Astrocyte of the hippocampus (primary cell): ENCODE measurements at regions not wholly inside any gene's neighbourhood (a gene's known extent, or its start where the extent isn't known, plus 50 kb on each side); places are given as distances from the start of the nearest gene placed in this dataset.
"Not testable (repeated sequence)": the region's sequence is repeated elsewhere in the genome, so short reads cannot be mapped to it uniquely, and the experiment has no call there.

Source experiments
- DNase-seq: peaks from one replicate; pipeline ENCODE4 v3.0.0; 2011; ENCODE audit warnings: low read depth, low spot score

- no peak for DNase-seq
Measured at GRCh38 chr4:117135634-117136354, 50.4 kb upstream of the TRAM1L1 start.

- DNase-seq: peak; percentile 69
Measured at GRCh38 chr4:117137145-117137544, 51.8 kb upstream of the TRAM1L1 start.

- DNase-seq: not testable (repeated sequence)
Measured at GRCh38 chr4:117138732-117139131, 53.4 kb upstream of the TRAM1L1 start.

- DNase-seq: no peak
Measured at GRCh38 chr4:117154251-117154650, 68.9 kb upstream of the TRAM1L1 start.

DNA sequence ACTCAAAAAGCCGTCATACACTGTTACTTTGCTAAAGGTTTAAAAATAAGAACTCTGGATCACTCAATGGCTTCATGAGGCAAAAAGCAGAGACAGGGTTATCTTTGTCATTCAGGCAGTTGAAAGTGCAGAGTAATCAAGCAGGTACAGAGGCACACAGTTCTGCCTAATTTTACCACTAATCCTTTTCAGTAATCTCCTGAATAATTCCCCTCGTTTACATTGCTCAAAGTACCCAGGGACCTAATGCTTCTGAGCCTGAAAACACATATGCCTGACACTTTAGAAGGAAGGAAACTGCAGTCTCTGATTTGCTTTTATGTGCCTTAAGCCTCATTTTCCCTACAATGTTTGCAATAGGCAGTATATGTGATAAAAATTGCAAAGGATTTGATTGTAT is 71.4 kb upstream of the TRAM1L1 start:
- DNase-seq: no peak

GRCh38 chr4:117157360-117157759 is 72.0 kb upstream of the TRAM1L1 start:
- no peak for DNase-seq

DNA sequence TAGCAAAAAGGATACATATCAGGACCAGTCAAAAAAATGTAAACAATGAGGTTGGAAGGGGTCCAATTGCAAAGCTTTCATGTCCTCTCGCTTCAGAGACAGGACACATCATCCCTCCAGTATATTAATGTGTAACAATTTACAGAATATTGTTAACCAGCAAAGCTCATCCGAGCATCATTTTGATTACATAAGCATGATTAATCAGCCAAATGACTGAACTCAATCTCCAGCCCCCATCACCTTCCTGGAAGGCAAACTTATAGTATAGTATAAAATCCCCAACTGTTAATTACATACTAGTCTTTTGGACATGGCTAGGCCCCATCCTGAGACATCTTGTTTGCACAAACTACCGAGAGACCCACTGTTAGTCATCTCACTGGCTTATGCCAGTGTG is 77.6 kb upstream of the TRAM1L1 start:
- DNase-seq: no peak

DNA sequence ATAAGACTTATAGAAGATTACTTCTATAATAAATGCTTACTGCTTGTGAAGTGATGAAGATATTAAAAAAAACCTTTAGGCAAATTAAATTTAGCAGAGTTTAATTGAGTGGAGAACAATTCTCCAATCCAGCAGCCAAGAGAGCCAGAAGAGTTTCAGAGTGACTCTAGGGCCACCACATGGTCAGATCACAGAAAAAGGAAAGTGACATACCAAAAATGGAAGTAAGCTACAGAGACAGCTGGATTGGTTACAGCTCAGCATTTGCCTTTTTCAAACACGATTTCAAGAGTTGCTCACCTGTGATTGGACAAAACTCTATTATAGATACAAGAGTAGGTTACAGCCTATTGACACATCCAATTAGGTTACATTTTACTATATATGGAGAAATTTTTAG is 79.0 kb upstream of the TRAM1L1 start:
- DNase-seq: no peak

GRCh38 chr4:117175369-117175768 is 90.0 kb upstream of the TRAM1L1 start:
- DNase-seq: not testable (repeated sequence)

DNA sequence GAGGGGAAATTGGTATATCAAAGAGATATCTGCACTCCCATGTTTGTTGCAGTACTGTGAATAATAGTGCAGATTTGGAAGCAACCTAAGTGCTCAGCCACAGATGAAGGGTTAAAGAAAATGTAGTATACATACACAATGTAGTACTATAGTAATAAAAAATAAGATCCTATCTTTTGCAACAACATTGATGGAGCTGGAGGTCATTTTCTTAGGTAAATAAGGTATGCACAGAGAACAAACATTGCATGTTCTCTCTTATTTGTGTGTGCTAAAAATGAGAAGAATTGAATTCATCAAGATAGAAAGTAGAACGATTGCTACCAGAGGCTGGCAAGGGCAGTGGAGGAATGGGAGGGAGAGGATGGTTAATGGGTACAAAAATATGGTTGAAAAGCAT is 117.9 kb upstream of the TRAM1L1 start:
- no peak for DNase-seq

DNA sequence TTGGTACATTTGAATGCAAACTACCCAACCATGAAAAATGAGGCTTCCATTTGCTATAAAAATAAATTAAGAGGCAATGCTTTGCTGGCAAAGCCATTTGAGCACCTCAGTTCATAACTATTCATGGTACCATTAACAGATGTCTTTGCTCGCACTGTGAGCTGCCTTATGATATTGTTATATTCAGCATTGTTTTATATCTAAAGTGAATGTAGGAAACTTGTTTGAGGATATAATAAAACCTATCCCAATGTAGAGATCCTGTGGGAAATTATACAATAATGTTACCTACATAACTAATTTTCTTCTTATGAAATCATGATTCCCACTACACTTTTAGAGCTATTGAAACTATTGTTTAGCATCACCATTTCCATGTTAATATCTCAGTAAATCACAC is 125.2 kb upstream of the TRAM1L1 start:
- DNase-seq: no peak

- DNase-seq: no peak
Measured at GRCh38 chr4:117224256-117224655, 138.9 kb upstream of the TRAM1L1 start.

- DNase-seq: no peak
Measured at GRCh38 chr4:117225471-117225870, 140.1 kb upstream of the TRAM1L1 start.

DNA sequence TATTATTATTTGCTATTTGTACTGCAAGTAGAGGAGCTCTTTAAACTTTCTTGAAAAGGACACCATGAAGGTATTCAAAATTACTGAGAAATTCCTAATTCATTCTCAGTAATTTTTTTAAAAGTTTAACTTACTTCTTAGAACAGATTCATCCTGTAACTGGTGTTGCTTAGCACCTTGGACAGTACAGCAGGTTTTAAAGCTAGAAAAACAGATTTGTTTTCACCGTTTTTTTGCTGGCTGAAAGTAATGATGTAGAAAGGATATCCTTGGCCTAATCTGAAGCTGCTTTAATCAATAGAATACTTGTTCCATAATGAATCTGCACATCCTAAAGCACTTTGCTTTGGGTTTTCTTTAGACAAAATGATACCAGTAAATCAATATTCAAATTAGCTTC is 142.5 kb upstream of the TRAM1L1 start:
- DNase-seq: no peak

GRCh38 chr4:117239434-117239833 is 154.1 kb upstream of the TRAM1L1 start:
- no peak for DNase-seq

DNA sequence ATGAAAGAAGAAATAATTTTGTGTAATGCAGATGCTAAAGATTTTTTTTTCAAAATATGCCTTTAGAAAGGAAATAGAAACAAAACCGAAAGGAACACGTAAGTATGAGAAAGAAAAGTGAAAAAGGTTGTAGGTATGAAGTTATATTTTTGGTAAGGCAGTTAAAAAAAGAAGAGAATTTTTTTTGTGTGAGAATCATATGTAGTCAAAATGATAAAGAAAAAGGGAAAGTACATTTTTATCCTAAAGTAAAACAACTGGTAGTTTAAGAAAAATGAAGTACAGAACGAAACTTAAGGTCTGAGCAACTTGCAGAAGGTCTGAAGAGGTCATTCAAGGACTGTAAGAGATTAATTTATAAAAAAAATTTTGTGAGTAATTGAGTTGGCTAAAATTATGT is 164.0 kb upstream of the TRAM1L1 start:
- DNase-seq: no peak

DNA sequence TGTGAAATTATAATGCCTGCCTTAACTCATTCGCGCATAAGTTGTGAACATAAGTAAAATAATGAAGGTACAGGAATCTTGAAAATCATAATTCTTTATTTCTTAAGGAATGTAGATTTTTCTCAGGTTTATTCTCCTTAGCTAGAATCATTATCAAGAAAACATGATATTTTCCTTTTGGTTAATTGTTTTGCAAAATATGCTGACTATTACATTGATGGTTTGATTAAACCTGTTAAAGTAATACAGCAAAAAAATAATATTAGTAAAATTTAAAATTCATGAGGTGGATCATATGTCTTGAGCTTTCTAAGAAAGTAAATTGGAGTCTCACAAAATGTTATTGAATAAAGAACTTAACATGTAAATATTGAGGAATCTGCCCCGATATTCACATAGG is 178.7 kb upstream of the TRAM1L1 start:
- DNase-seq: no peak

GRCh38 chr4:117267317-117267716 is 181.9 kb upstream of the TRAM1L1 start:
- no peak for DNase-seq

- no peak for DNase-seq
Measured at GRCh38 chr4:117284736-117285135, 199.4 kb upstream of the TRAM1L1 start.

DNA sequence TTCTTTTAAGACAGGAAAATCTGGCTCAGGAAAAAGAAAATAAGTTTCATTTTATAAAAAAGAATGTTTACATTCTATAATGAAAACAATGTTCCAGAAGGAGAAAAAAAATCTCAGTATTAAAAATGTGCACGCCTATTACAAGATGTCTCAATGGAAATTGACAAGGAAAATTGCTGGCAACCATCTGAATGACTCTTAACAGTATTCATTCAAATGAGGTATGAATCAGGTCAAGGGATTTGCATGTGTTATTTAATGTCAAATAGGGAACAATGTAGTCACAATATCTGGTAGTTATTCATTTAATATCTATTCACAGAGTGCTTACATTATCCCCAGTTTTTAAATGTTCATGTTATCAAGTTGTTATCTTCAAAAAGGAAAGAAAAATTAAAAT is 208.4 kb upstream of the TRAM1L1 start:
- no peak for DNase-seq

DNA sequence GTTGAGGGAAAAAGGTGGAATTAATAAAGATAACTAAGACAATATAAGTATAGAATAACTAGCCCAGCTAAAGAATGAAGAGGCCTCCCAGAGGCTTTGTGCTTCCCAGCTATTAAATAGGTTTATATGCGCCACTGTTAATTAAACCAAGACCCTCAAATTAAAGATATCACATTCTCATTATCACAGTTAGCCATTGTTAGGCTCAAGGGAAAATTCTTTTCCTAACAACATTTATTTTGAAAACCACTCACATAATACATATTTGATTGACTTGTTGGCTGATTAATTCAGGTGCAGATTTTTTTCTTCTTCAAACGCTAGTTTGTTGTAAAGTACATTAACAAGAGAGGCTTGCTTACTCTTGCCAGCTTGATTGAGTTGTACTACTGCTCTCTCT is 216.8 kb upstream of the TRAM1L1 start:
- DNase-seq: no peak

- DNase-seq: no peak
Measured at GRCh38 chr4:117311215-117311614, 225.8 kb upstream of the TRAM1L1 start.

GRCh38 chr4:117311989-117312388 is 226.6 kb upstream of the TRAM1L1 start:
- no peak for DNase-seq

DNA sequence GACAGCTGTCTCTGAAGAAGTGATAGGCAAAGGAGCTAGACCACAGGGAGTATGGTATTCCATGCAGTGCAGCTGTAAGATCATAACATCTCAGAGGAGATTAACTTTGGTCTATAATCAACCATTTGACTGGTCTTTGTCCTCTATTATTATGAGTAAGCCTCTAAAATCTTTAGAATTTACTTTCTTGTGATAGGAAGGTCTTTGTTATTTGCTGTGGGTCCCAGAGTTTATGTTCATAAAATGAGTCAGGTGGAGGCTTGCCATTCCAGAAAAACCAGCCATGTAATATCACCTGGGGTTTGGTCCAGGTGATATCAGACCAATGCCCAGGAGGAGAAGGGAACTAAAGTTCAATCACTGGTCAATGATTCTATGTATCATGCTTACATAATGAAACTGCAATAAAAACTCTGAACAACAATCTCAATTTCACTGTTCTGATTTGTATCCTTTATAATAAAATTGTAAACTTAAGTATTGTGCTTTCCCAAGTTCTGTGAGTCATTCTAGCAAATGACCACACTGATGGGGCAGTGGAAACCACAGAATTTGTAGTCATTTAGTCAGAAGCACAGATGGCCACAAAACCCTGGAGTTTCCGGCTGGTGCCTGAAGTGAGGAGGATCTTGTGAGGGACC is 239.6 kb upstream of the TRAM1L1 start:
- DNase-seq: peak; percentile 90
